ENCODE measurements at regions not wholly inside any gene's neighbourhood (a gene's known extent, or its start where the extent isn't known, plus 50 kb on each side); places are given as distances from the start of the nearest gene placed in this dataset.

DNA sequence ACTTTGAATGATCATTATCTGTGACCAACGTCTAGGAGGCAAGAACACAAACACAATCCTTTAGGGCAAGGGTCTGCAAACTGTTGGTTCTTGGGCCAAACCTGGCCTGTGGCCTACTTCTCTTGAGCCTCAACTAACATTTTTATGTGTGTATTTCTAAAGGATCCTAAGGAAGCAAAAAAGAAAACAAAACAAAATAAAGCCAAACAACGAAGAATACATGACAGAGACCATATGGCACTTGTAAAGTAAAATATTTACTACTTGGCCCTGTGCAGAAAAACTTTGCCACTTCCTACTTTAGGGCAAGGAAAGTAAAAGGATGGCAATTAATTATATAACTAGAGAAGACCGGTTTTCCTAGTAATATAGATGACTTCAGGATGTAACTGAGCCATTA is 1056.2 kb downstream of the EPHA7 start:
- intact Hi-C loops (cut with micrococcal nuclease; ENCODE audit: unreplicated experiment), result no loop called here
- TF ChIP-seq CTCF (conservative IDR thresholded peaks at IDR 0.05; ENCODE audit: low read depth, low read length), result no peak
- TF ChIP-seq EZH2 (IDR thresholded peaks at IDR 0.05; ENCODE audit: borderline replicate concordance, low read depth, low read length, poor library complexity, severe bottlenecking), result no peak
- H3K36me3 ChIP-seq (ENCODE audit: insufficient read depth, low read length, poor library complexity, severe bottlenecking), result no peaks in the 10 kb centered on the region
- no peak overlapping the region for H3K27ac ChIP-seq (ENCODE audit: low read depth, low read length, poor library complexity, severe bottlenecking)
- no peaks in the 10 kb centered on the region for H3K27me3 ChIP-seq (replicated peaks; ENCODE audit: insufficient read depth, low read depth, low read length, poor library complexity)
- ChIA-PET CTCF (no interaction called here), POLR2A (ENCODE audit: low non-redundant PET) (no interaction called here)
- no peak overlapping the region for H3K4me3 ChIP-seq (ENCODE audit: low read depth, low read length, poor library complexity, severe bottlenecking)
- no TSS peak for BruUV-seq (replicated peaks)
- no peaks in the 10 kb centered on the region for H3K4me1 ChIP-seq (ENCODE audit: insufficient read depth, low read length, poor library complexity, severe bottlenecking)
- no peaks in the 10 kb centered on the region for H3K9me3 ChIP-seq (ENCODE audit: low read depth, low read length, poor library complexity, severe bottlenecking)
- no peak for DNase-seq (ENCODE audit: low spot score)

- no peak for DNase-seq (ENCODE audit: low spot score)
- intact Hi-C loops (cut with micrococcal nuclease; ENCODE audit: unreplicated experiment), result no loop called here
- Histone ChIP-seq H3K4me3 (ENCODE audit: low read depth, low read length, poor library complexity, severe bottlenecking) (no peak overlapping the region), H3K4me1 (ENCODE audit: insufficient read depth, low read length, poor library complexity, severe bottlenecking) (no peaks in the 10 kb centered on the region), H3K27ac (ENCODE audit: low read depth, low read length, poor library complexity, severe bottlenecking) (no peak overlapping the region), H3K36me3 (ENCODE audit: insufficient read depth, low read length, poor library complexity, severe bottlenecking) (no peaks in the 10 kb centered on the region), H3K27me3 (replicated peaks; ENCODE audit: insufficient read depth, low read depth, low read length, poor library complexity) (no peaks in the 10 kb centered on the region), H3K9me3 (ENCODE audit: low read depth, low read length, poor library complexity, severe bottlenecking) (no peaks in the 10 kb centered on the region)
- CTCF ChIA-PET, result no interaction called here
- POLR2A ChIA-PET (ENCODE audit: low non-redundant PET), result interaction anchor here (0.7 kb wide), 1 partner anchor 1225 kb away, joined by 4 read pairs; no protein-coding TSS in a partner anchor
- no TSS peak for BruUV-seq (replicated peaks)
- TF ChIP-seq EZH2 (IDR thresholded peaks at IDR 0.05; ENCODE audit: borderline replicate concordance, low read depth, low read length, poor library complexity, severe bottlenecking), result no peak
- no peak for TF ChIP-seq CTCF (conservative IDR thresholded peaks at IDR 0.05; ENCODE audit: low read depth, low read length)
These were observed 1057.0 kb downstream of the EPHA7 start for GRCh38 chr6:92362404-92362803.

GRCh38 chr6:92361990-92362389 is 1057.4 kb downstream of the EPHA7 start:
- H3K4me3 ChIP-seq (ENCODE audit: low read depth, low read length, poor library complexity, severe bottlenecking), result no peak overlapping the region
- H3K36me3 ChIP-seq (ENCODE audit: insufficient read depth, low read length, poor library complexity, severe bottlenecking), result no peaks in the 10 kb centered on the region
- no peaks in the 10 kb centered on the region for H3K27me3 ChIP-seq (replicated peaks; ENCODE audit: insufficient read depth, low read depth, low read length, poor library complexity)
- CTCF ChIA-PET, result no interaction called here
- TF ChIP-seq CTCF (conservative IDR thresholded peaks at IDR 0.05; ENCODE audit: low read depth, low read length), result no peak
- no peak for TF ChIP-seq EZH2 (IDR thresholded peaks at IDR 0.05; ENCODE audit: borderline replicate concordance, low read depth, low read length, poor library complexity, severe bottlenecking)
- BruUV-seq (replicated peaks), result no TSS peak
- intact Hi-C loops (cut with micrococcal nuclease; ENCODE audit: unreplicated experiment), result no loop called here
- POLR2A ChIA-PET (ENCODE audit: low non-redundant PET), result interaction anchor here (0.7 kb wide), 1 partner anchor 1225 kb away, joined by 4 read pairs; no protein-coding TSS in a partner anchor
- no peaks in the 10 kb centered on the region for H3K9me3 ChIP-seq (ENCODE audit: low read depth, low read length, poor library complexity, severe bottlenecking)
- DNase-seq (ENCODE audit: low spot score), result no peak
- H3K4me1 ChIP-seq (ENCODE audit: insufficient read depth, low read length, poor library complexity, severe bottlenecking), result no peaks in the 10 kb centered on the region
- no peak overlapping the region for H3K27ac ChIP-seq (ENCODE audit: low read depth, low read length, poor library complexity, severe bottlenecking)

Data from A673 (cell line).